ENCODE measurements at regions not wholly inside any gene's neighbourhood (a gene's known extent, or its start where the extent isn't known, plus 50 kb on each side); places are given as distances from the start of the nearest gene placed in this dataset.

GRCh38 chr6:122078481-122078880 is 321.0 kb upstream of the HSF2 start:
- WGBS, 3 donors, result 83 to 90% (median 87%) methylated on average over 4 of the region's 4 CpGs
- Histone ChIP-seq H3K4me3 (no peak overlapping the region), H3K4me1 (ENCODE audit: insufficient read depth) (no peaks in the 10 kb centered on the region), H3K27me3 (no peaks in the 10 kb centered on the region), H3K27ac (no peak overlapping the region), H3K36me3 (no peaks in the 10 kb centered on the region), H3K9me3 (no peaks in the 10 kb centered on the region)
- no peak for TF ChIP-seq CTCF (IDR thresholded peaks at IDR 0.05)
- TF ChIP-seq EP300 (IDR thresholded peaks at IDR 0.05), result no peak
- TF ChIP-seq POLR2A (IDR thresholded peaks at IDR 0.05), result no peak
- DNase-seq, result no peak
- intact Hi-C loops (cut with DNase I), result no loop called here

- no peak for DNase-seq
- no peak for TF ChIP-seq EP300 (IDR thresholded peaks at IDR 0.05)
- TF ChIP-seq POLR2A (IDR thresholded peaks at IDR 0.05), result no peak
- no peak for TF ChIP-seq CTCF (IDR thresholded peaks at IDR 0.05)
- Histone ChIP-seq H3K27ac (no peak overlapping the region), H3K9me3 (no peaks in the 10 kb centered on the region), H3K27me3 (no peaks in the 10 kb centered on the region), H3K4me3 (no peak overlapping the region), H3K36me3 (no peaks in the 10 kb centered on the region), H3K4me1 (ENCODE audit: insufficient read depth) (no peaks in the 10 kb centered on the region)
- intact Hi-C loops (cut with DNase I), result no loop called here
- WGBS, 3 donors, result 87 to 92% (median 92%) methylated on average over 3 of the region's 3 CpGs
Observed at GRCh38 chr6:122079916-122080315, 319.5 kb upstream of the HSF2 start.

- no peaks in the 10 kb centered on the region for H3K9me3 ChIP-seq
- H3K27ac ChIP-seq, result no peak overlapping the region
- H3K4me1 ChIP-seq (ENCODE audit: insufficient read depth), result no peaks in the 10 kb centered on the region
- intact Hi-C loops (cut with DNase I), result no loop called here
- no peak for DNase-seq
- H3K27me3 ChIP-seq, result no peaks in the 10 kb centered on the region
- no peak overlapping the region for H3K4me3 ChIP-seq
- no peak for TF ChIP-seq EP300 (IDR thresholded peaks at IDR 0.05)
- TF ChIP-seq CTCF (IDR thresholded peaks at IDR 0.05), result no peak
- TF ChIP-seq POLR2A (IDR thresholded peaks at IDR 0.05), result no peak
- WGBS, 3 donors, result 88 to 90% (median 89%) methylated on average over 5 of the region's 5 CpGs
- H3K36me3 ChIP-seq, result no peaks in the 10 kb centered on the region
Observed at GRCh38 chr6:122081921-122082320, 317.5 kb upstream of the HSF2 start.

- H3K36me3 ChIP-seq, result no peaks in the 10 kb centered on the region
- DNase-seq, result no peak
- H3K27ac ChIP-seq, result no peak overlapping the region
- intact Hi-C loops (cut with DNase I), result no loop called here
- H3K27me3 ChIP-seq, result no peaks in the 10 kb centered on the region
- H3K4me3 ChIP-seq, result no peak overlapping the region
- 93 to 96% (median 95%) methylated on average over 13 of the region's 13 CpGs for WGBS, 3 donors
- no peaks in the 10 kb centered on the region for H3K4me1 ChIP-seq (ENCODE audit: insufficient read depth)
- TF ChIP-seq CTCF (IDR thresholded peaks at IDR 0.05), result no peak
- TF ChIP-seq EP300 (IDR thresholded peaks at IDR 0.05), result no peak
- no peak for TF ChIP-seq POLR2A (IDR thresholded peaks at IDR 0.05)
- H3K9me3 ChIP-seq, result no peaks in the 10 kb centered on the region
Observed at GRCh38 chr6:122082370-122082769, 317.1 kb upstream of the HSF2 start.

GRCh38 chr6:122092366-122092765 is 307.1 kb upstream of the HSF2 start:
- Histone ChIP-seq H3K27ac (no peak overlapping the region), H3K4me3 (no peak overlapping the region), H3K4me1 (ENCODE audit: insufficient read depth) (no peaks in the 10 kb centered on the region), H3K9me3 (no peaks in the 10 kb centered on the region), H3K36me3 (no peaks in the 10 kb centered on the region), H3K27me3 (no peaks in the 10 kb centered on the region)
- no peak for DNase-seq
- TF ChIP-seq CTCF (IDR thresholded peaks at IDR 0.05) (no peak), POLR2A (IDR thresholded peaks at IDR 0.05) (no peak), EP300 (IDR thresholded peaks at IDR 0.05) (no peak)
- WGBS, 3 donors, result 79 to 93% (median 82%) methylated on average over 1 of the region's 1 CpG
- intact Hi-C loops (cut with DNase I), result no loop called here

Measured in ovary (tissue), 7 donors.